BE2C (cell line): ENCODE measurements at regions not wholly inside any gene's neighbourhood (a gene's known extent, or its start where the extent isn't known, plus 50 kb on each side); places are given as distances from the start of the nearest gene placed in this dataset.

Experiments used
- DNase-seq: peaks from one replicate; pipeline ENCODE4 v3.0.0-alpha.2; 2020
- H3K27me3 ChIP-seq: fragments of 250-450 bp; sonication (Bioruptor Pico); 2 replicates; pipeline ENCODE4 v1.5.1; 2020; ENCODE audit warnings: mild to moderate bottlenecking
- H3K36me3 ChIP-seq: fragments of 250-450 bp; sonication (Bioruptor Pico); 2 replicates; pipeline ENCODE4 v1.5.1; 2020; ENCODE audit warnings: mild to moderate bottlenecking
- H3K4me1 ChIP-seq: fragments of 250-450 bp; sonication (Bioruptor Pico); 2 replicates; pipeline ENCODE4 v1.5.1; 2020
- H3K4me3 ChIP-seq: 2 replicates; pipeline ENCODE4 v1.5.1; 2011; ENCODE audit warnings: low read depth, low read length
- H3K9me3 ChIP-seq: fragments of 250-450 bp; sonication (Bioruptor Pico); 2 replicates; pipeline ENCODE4 v1.5.1; 2020
- TF ChIP-seq, protein P1 (sequence below): IDR thresholded peaks from 2 replicates; pipeline ENCODE4 v1.5.1; 2012; ENCODE audit warnings: mild to moderate bottlenecking, low read depth, low read length

DNA sequence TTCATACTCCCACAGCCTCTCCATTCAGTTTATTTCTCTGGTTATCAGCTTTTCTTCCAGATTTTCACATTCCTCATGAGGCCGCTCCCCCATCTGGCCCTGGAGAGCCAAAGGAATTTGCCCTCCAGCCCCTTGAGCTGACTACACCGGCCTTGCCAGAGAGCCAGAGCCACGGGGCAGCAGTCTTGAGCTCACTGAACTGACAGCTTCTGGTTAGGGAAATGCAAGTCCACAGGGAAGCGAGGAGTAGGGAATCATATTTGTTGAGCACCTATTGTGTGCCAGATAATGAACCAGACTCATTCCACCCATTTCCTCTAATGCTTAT is 102.4 kb downstream of the ABCC12 start:
- Histone ChIP-seq H3K36me3 (no peaks in the 10 kb centered on the region), H3K4me1 (no peaks in the 10 kb centered on the region), H3K4me3 (no peak overlapping the region), H3K9me3 (no peaks in the 10 kb centered on the region), H3K27me3 (peaks cover 7% of the 10 kb centered on the region; the same call in 1 of the 2 replicates)
- no peak for DNase-seq
- TF ChIP-seq, protein P1, sequence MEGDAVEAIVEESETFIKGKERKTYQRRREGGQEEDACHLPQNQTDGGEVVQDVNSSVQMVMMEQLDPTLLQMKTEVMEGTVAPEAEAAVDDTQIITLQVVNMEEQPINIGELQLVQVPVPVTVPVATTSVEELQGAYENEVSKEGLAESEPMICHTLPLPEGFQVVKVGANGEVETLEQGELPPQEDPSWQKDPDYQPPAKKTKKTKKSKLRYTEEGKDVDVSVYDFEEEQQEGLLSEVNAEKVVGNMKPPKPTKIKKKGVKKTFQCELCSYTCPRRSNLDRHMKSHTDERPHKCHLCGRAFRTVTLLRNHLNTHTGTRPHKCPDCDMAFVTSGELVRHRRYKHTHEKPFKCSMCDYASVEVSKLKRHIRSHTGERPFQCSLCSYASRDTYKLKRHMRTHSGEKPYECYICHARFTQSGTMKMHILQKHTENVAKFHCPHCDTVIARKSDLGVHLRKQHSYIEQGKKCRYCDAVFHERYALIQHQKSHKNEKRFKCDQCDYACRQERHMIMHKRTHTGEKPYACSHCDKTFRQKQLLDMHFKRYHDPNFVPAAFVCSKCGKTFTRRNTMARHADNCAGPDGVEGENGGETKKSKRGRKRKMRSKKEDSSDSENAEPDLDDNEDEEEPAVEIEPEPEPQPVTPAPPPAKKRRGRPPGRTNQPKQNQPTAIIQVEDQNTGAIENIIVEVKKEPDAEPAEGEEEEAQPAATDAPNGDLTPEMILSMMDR = no peak

DNA sequence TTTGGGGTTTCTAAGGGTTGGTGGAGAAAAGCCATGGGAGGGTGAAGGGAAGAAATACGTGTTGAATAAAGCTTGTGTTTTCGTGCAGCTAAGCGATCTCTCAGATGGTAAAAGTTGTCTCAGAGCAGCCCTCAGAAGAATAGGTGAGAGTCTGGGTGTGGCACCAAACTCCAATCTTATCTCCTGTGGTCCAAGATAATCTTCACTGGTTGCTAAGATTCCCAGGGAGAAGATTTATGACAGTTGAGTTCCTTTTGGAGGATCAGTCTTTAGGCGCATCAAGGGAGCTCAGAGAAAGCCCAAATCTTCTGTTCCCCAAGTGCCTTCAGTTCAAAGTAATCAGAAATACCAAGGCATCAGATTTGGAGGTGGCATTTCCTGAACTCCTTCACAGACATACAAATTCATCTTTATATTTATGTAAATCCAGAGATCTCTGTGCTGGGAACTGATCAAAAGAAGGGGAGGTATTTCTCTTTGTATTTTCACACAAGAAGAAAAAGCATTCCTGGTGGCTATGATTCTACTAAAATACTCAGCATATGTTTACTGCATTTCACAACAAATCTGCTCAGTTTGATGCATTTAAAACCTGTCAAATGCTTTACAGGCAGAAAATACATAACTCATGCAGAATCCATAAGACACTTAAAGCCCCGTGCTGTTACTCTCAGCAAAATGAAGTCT is 102.9 kb downstream of the ABCC12 start:
- DNase-seq = no peak
- Histone ChIP-seq H3K27me3 (peaks cover 7% of the 10 kb centered on the region; the same call in 1 of the 2 replicates), H3K4me3 (no peak overlapping the region), H3K4me1 (no peaks in the 10 kb centered on the region), H3K9me3 (no peaks in the 10 kb centered on the region), H3K36me3 (no peaks in the 10 kb centered on the region)
- TF ChIP-seq, protein P1 = no peak

DNA sequence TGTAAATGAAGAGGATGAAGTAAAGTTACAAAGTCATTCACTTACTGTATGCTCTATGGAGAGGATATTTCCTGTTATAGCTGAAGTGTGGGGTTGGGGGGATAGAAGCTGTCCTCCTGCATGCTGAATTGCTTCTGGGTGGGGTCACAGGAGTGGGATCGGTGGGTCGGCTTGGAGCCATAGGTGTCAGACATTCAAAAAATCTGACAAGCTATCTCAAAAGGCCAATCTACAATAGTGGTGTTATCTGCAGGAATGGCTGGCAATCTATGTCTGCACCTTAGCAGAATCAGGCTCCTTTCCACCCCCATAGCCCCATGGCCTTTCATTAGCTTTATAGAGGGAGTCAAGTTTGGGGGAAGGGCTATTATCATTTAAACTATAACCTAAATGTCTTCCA is 104.9 kb downstream of the ABCC12 start:
- Histone ChIP-seq H3K36me3 (no peaks in the 10 kb centered on the region), H3K4me1 (no peaks in the 10 kb centered on the region), H3K4me3 (no peak overlapping the region), H3K9me3 (no peaks in the 10 kb centered on the region), H3K27me3 (peaks cover 7% of the 10 kb centered on the region; the same call in 1 of the 2 replicates)
- TF ChIP-seq, protein P1 = no peak
- DNase-seq = no peak

DNA sequence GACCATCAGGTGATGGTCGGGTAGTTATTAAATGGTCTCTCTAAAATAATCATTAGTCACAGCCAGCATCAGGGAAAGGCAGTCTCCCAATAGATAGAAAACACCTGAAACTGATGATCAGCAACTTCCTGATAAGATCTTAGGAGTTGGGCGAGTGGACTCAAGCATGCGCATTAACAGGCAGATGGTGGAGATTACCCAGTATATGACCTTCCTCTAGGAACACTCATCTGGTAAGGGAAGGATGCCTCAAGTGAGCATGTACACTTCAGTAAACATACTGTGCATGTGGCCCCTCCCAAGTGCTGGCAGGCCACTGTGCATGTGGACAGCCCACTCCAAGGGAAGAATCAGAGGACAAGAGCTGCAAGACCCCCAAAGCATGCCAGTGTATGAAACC is 105.9 kb downstream of the ABCC12 start:
- H3K9me3 ChIP-seq = no peaks in the 10 kb centered on the region
- H3K4me1 ChIP-seq = no peaks in the 10 kb centered on the region
- TF ChIP-seq, protein P1 = no peak
- no peak for DNase-seq
- no peak overlapping the region for H3K4me3 ChIP-seq
- H3K36me3 ChIP-seq = no peaks in the 10 kb centered on the region
- no peaks in the 10 kb centered on the region for H3K27me3 ChIP-seq

DNA sequence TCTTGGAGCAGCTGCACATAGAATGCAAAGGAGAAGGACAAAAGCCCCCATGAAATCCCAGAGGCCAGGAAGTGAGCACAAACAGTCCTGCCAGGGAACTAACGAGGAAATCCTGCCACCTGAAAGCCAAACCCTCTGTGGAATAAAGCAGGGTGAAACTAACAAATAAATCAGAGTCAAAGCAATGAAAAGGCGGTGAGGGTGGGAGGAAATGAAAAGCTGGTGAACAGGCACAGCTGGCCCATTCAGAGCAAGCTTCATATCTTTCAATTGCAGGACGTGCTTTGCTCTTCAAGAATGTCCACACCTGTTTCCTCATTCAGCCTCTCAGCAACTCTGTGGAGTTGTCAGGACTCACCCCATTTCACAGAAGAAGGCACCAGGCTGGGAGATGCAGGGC is 108.1 kb downstream of the ABCC12 start:
- Histone ChIP-seq H3K4me3 (no peak overlapping the region), H3K27me3 (no peaks in the 10 kb centered on the region), H3K9me3 (no peaks in the 10 kb centered on the region), H3K36me3 (no peaks in the 10 kb centered on the region), H3K4me1 (no peaks in the 10 kb centered on the region)
- no peak for DNase-seq
- TF ChIP-seq, protein P1 = no peak

DNA sequence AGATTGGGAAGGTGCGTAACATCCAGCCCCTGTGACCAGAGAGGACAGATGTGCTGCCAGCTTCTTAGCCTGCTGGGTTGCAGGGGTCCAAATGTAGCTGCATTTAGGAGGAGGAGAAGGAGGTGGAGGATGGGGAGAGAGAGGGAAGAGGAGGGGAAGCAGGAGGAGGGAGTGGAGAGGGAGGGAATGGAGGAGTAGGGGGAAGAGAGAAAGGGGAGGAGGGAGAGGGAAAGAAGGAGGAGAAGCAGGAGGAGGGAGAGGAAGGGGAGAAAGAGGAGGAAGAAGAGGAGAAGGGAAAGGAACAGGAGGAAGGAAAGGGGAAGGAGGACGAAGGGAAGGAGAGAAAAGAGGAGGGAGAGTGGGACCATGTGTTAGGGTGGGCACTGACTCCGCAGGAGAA is 108.6 kb downstream of the ABCC12 start:
- DNase-seq = no peak

More for the DNA sequence above, 108.6 kb downstream of the ABCC12 start:
- no peaks in the 10 kb centered on the region for H3K9me3 ChIP-seq
- no peaks in the 10 kb centered on the region for H3K4me1 ChIP-seq
- H3K27me3 ChIP-seq = no peaks in the 10 kb centered on the region
- TF ChIP-seq, protein P1 = no peak
- no peak overlapping the region for H3K4me3 ChIP-seq
- H3K36me3 ChIP-seq = no peaks in the 10 kb centered on the region
